SJCRH30 (cell line): ENCODE measurements at regions not wholly inside any gene's neighbourhood (a gene's known extent, or its start where the extent isn't known, plus 50 kb on each side); places are given as distances from the start of the nearest gene placed in this dataset.

Experiments used
- DNase-seq, 2 experiments: peaks; one replicate each; pipeline ENCODE4 v3.0.0-alpha.2; 2015 to 2020
- H3K27ac ChIP-seq: fragments of 250-450 bp; sonication (Bioruptor Pico); 2 replicates; pipeline ENCODE4 v1.5.1; 2020; ENCODE audit warnings: mild to moderate bottlenecking, moderate library complexity
- H3K27me3 ChIP-seq: fragments of 250-450 bp; sonication (Bioruptor Pico); 2 replicates; pipeline ENCODE4 v1.5.1; 2020; ENCODE audit warnings: mild to moderate bottlenecking, moderate library complexity
- H3K36me3 ChIP-seq: fragments of 250-450 bp; sonication (Bioruptor Pico); 2 replicates; pipeline ENCODE4 v1.5.1; 2020; ENCODE audit warnings: mild to moderate bottlenecking, moderate library complexity
- H3K4me1 ChIP-seq: fragments of 250-450 bp; sonication (Bioruptor Pico); 2 replicates; pipeline ENCODE4 v1.5.1; 2020; ENCODE audit warnings: mild to moderate bottlenecking, moderate library complexity
- H3K4me3 ChIP-seq: fragments of 250-450 bp; sonication (Bioruptor Pico); 2 replicates; pipeline ENCODE4 v1.5.1; 2020; ENCODE audit warnings: mild to moderate bottlenecking, moderate library complexity
- H3K9me3 ChIP-seq: fragments of 250-450 bp; sonication (Bioruptor Pico); replicated peaks from 2 replicates; pipeline ENCODE4 v1.5.1; 2020; ENCODE audit warnings: mild to moderate bottlenecking, moderate library complexity

GRCh38 chr2:147686365-147686764 lies 158.5 kb upstream of the ACVR2A start:
- no peak for DNase-seq
- no peaks in the 10 kb centered on the region; the same call in 1 of the 2 replicates for H3K9me3 ChIP-seq
- no peaks in the 10 kb centered on the region for H3K36me3 ChIP-seq
- H3K27ac ChIP-seq, result no peak overlapping the region
- no peak overlapping the region for H3K4me3 ChIP-seq
- H3K27me3 ChIP-seq, result no peaks in the 10 kb centered on the region
- no peaks in the 10 kb centered on the region for H3K4me1 ChIP-seq

GRCh38 chr2:147684903-147685302 lies 159.9 kb upstream of the ACVR2A start:
- no peak overlapping the region for H3K27ac ChIP-seq
- no peaks in the 10 kb centered on the region for H3K27me3 ChIP-seq
- H3K4me3 ChIP-seq, result no peak overlapping the region
- H3K36me3 ChIP-seq, result no peaks in the 10 kb centered on the region
- no peaks in the 10 kb centered on the region; the same call in 1 of the 2 replicates for H3K9me3 ChIP-seq
- DNase-seq, result no peak
- no peaks in the 10 kb centered on the region for H3K4me1 ChIP-seq

- Histone ChIP-seq H3K27me3 (no peaks in the 10 kb centered on the region), H3K9me3 (no peaks in the 10 kb centered on the region; the same call in 1 of the 2 replicates), H3K4me3 (no peak overlapping the region), H3K4me1 (no peaks in the 10 kb centered on the region), H3K27ac (no peak overlapping the region), H3K36me3 (no peaks in the 10 kb centered on the region)
- no peak for DNase-seq
These were observed 161.4 kb upstream of the ACVR2A start for GRCh38 chr2:147683380-147683779.

GRCh38 chr2:147681093-147681492 lies 163.7 kb upstream of the ACVR2A start:
- Histone ChIP-seq H3K27me3 (no peaks in the 10 kb centered on the region), H3K36me3 (no peaks in the 10 kb centered on the region), H3K4me3 (no peak overlapping the region), H3K27ac (no peak overlapping the region), H3K4me1 (no peaks in the 10 kb centered on the region; the same call in 1 of the 2 replicates), H3K9me3 (no peaks in the 10 kb centered on the region)
- no peak for DNase-seq

GRCh38 chr2:147679955-147680531 lies 164.8 kb upstream of the ACVR2A start:
- Histone ChIP-seq H3K36me3 (no peaks in the 10 kb centered on the region), H3K27me3 (no peaks in the 10 kb centered on the region), H3K4me3 (no peak overlapping the region), H3K4me1 (no peaks in the 10 kb centered on the region; the same call in 1 of the 2 replicates), H3K9me3 (no peaks in the 10 kb centered on the region), H3K27ac (no peak overlapping the region)
- DNase-seq, result no peak

GRCh38 chr2:147679191-147679954 lies 165.5 kb upstream of the ACVR2A start:
- Histone ChIP-seq H3K4me3 (no peak overlapping the region), H3K27ac (no peak overlapping the region), H3K9me3 (no peaks in the 10 kb centered on the region), H3K27me3 (no peaks in the 10 kb centered on the region), H3K4me1 (no peaks in the 10 kb centered on the region; the same call in 1 of the 2 replicates), H3K36me3 (no peaks in the 10 kb centered on the region)
- no peak for DNase-seq

GRCh38 chr2:147665105-147665504 lies 179.7 kb upstream of the ACVR2A start:
- H3K36me3 ChIP-seq, result no peaks in the 10 kb centered on the region
- no peaks in the 10 kb centered on the region for H3K27me3 ChIP-seq
- no peak for DNase-seq
- no peaks in the 10 kb centered on the region for H3K9me3 ChIP-seq
- no peaks in the 10 kb centered on the region for H3K4me1 ChIP-seq
- H3K27ac ChIP-seq, result no peak overlapping the region
- H3K4me3 ChIP-seq, result no peak overlapping the region

GRCh38 chr2:147663962-147664361 lies 180.9 kb upstream of the ACVR2A start:
- H3K4me3 ChIP-seq, result no peak overlapping the region
- no peak overlapping the region for H3K27ac ChIP-seq
- H3K36me3 ChIP-seq, result no peaks in the 10 kb centered on the region
- no peaks in the 10 kb centered on the region for H3K9me3 ChIP-seq
- no peaks in the 10 kb centered on the region for H3K27me3 ChIP-seq
- DNase-seq, result no peak
- no peaks in the 10 kb centered on the region for H3K4me1 ChIP-seq

GRCh38 chr2:147663153-147663961 lies 181.5 kb upstream of the ACVR2A start:
- H3K27ac ChIP-seq, result no peak overlapping the region
- H3K4me3 ChIP-seq, result no peak overlapping the region
- no peaks in the 10 kb centered on the region for H3K9me3 ChIP-seq
- H3K36me3 ChIP-seq, result no peaks in the 10 kb centered on the region
- no peaks in the 10 kb centered on the region for H3K27me3 ChIP-seq
- DNase-seq, result no peak
- H3K4me1 ChIP-seq, result no peaks in the 10 kb centered on the region

- Histone ChIP-seq H3K27ac (no peak overlapping the region), H3K4me1 (no peaks in the 10 kb centered on the region), H3K9me3 (no peaks in the 10 kb centered on the region), H3K36me3 (no peaks in the 10 kb centered on the region), H3K4me3 (no peak overlapping the region), H3K27me3 (no peaks in the 10 kb centered on the region)
- no peak for DNase-seq
These were observed 182.6 kb upstream of the ACVR2A start for GRCh38 chr2:147662221-147662620.

GRCh38 chr2:147660680-147661079 lies 184.1 kb upstream of the ACVR2A start:
- Histone ChIP-seq H3K4me1 (no peaks in the 10 kb centered on the region), H3K27ac (no peak overlapping the region), H3K4me3 (no peak overlapping the region), H3K9me3 (no peaks in the 10 kb centered on the region), H3K27me3 (no peaks in the 10 kb centered on the region), H3K36me3 (no peaks in the 10 kb centered on the region)
- DNase-seq, result no peak

GRCh38 chr2:147659051-147659450 lies 185.8 kb upstream of the ACVR2A start:
- no peaks in the 10 kb centered on the region for H3K4me1 ChIP-seq
- no peak for DNase-seq

GRCh38 chr2:147657086-147658000 lies 187.5 kb upstream of the ACVR2A start:
- H3K4me3 ChIP-seq, result no peak overlapping the region
- H3K36me3 ChIP-seq, result no peaks in the 10 kb centered on the region
- no peaks in the 10 kb centered on the region for H3K4me1 ChIP-seq
- H3K27ac ChIP-seq, result no peak overlapping the region
- no peaks in the 10 kb centered on the region for H3K27me3 ChIP-seq
- no peaks in the 10 kb centered on the region for H3K9me3 ChIP-seq
- DNase-seq, result no peak

More at GRCh38 chr2:147659051-147659450, 185.8 kb upstream of the ACVR2A start:
- H3K36me3 ChIP-seq, result no peaks in the 10 kb centered on the region
- H3K27ac ChIP-seq, result no peak overlapping the region
- H3K27me3 ChIP-seq, result no peaks in the 10 kb centered on the region
- no peak overlapping the region for H3K4me3 ChIP-seq
- no peaks in the 10 kb centered on the region for H3K9me3 ChIP-seq

GRCh38 chr2:147649998-147650397 lies 194.8 kb upstream of the ACVR2A start:
- Histone ChIP-seq H3K4me1 (no peaks in the 10 kb centered on the region), H3K4me3 (no peak overlapping the region), H3K27ac (no peak overlapping the region), H3K36me3 (no peaks in the 10 kb centered on the region), H3K9me3 (no peaks in the 10 kb centered on the region), H3K27me3 (no peaks in the 10 kb centered on the region)
- DNase-seq, result no peak
